ENCODE measurements at regions not wholly inside any gene's neighbourhood (a gene's known extent, or its start where the extent isn't known, plus 50 kb on each side); places are given as distances from the start of the nearest gene placed in this dataset.

- Mint-ChIP-seq H3K27ac (no peak overlapping the region), H3K9me3 (no peaks in the 10 kb centered on the region), H3K27me3 (ENCODE audit: low read depth, poor library complexity) (no peaks in the 10 kb centered on the region), H3K4me1 (peaks cover 31% of the 10 kb centered on the region), H3K4me3 (no peak overlapping the region), H3K36me3 (ENCODE audit: low read depth) (no peaks in the 10 kb centered on the region)
- no peak for DNase-seq
- no peak for TF ChIP-seq CTCF (IDR thresholded peaks at IDR 0.05)
Measured at GRCh38 chr10:51000164-51000563, 74.1 kb upstream of the PRKG1 start.

- Mint-ChIP-seq H3K27me3 (ENCODE audit: low read depth, poor library complexity) (no peaks in the 10 kb centered on the region), H3K36me3 (ENCODE audit: low read depth) (no peaks in the 10 kb centered on the region), H3K9me3 (no peaks in the 10 kb centered on the region), H3K27ac (no peak overlapping the region), H3K4me1 (peaks cover 39% of the 10 kb centered on the region), H3K4me3 (no peak overlapping the region)
- no peak for DNase-seq
- no peak for TF ChIP-seq CTCF (IDR thresholded peaks at IDR 0.05)
Measured at GRCh38 chr10:51000976-51001375, 73.3 kb upstream of the PRKG1 start.

GRCh38 chr10:51001587-51001986 lies 72.7 kb upstream of the PRKG1 start:
- H3K36me3 Mint-ChIP-seq (ENCODE audit: low read depth) = no peaks in the 10 kb centered on the region
- TF ChIP-seq CTCF (IDR thresholded peaks at IDR 0.05) = peak; percentile 61
- no peak overlapping the region for H3K27ac Mint-ChIP-seq
- DNase-seq = no peak
- peaks cover 39% of the 10 kb centered on the region for H3K4me1 Mint-ChIP-seq
- H3K9me3 Mint-ChIP-seq = no peaks in the 10 kb centered on the region
- no peak overlapping the region for H3K4me3 Mint-ChIP-seq
- H3K27me3 Mint-ChIP-seq (ENCODE audit: low read depth, poor library complexity) = no peaks in the 10 kb centered on the region

GRCh38 chr10:51002469-51002868 lies 71.8 kb upstream of the PRKG1 start:
- DNase-seq = no peak
- no peak for TF ChIP-seq CTCF (IDR thresholded peaks at IDR 0.05)
- no peaks in the 10 kb centered on the region for H3K27me3 Mint-ChIP-seq (ENCODE audit: low read depth, poor library complexity)
- H3K36me3 Mint-ChIP-seq (ENCODE audit: low read depth) = no peaks in the 10 kb centered on the region
- H3K4me1 Mint-ChIP-seq = peaks cover 39% of the 10 kb centered on the region
- no peak overlapping the region for H3K27ac Mint-ChIP-seq
- no peaks in the 10 kb centered on the region for H3K9me3 Mint-ChIP-seq
- H3K4me3 Mint-ChIP-seq = peak overlapping the region; percentile 6

- no peak for DNase-seq
- no peak overlapping the region for H3K4me3 Mint-ChIP-seq
- H3K27ac Mint-ChIP-seq = no peak overlapping the region
- H3K27me3 Mint-ChIP-seq (ENCODE audit: low read depth, poor library complexity) = no peaks in the 10 kb centered on the region
- H3K9me3 Mint-ChIP-seq = no peaks in the 10 kb centered on the region
- H3K4me1 Mint-ChIP-seq = peaks cover 39% of the 10 kb centered on the region
- no peaks in the 10 kb centered on the region for H3K36me3 Mint-ChIP-seq (ENCODE audit: low read depth)
- TF ChIP-seq CTCF (IDR thresholded peaks at IDR 0.05) = no peak
Measured at GRCh38 chr10:51004776-51005175, 69.5 kb upstream of the PRKG1 start.

- H3K27me3 Mint-ChIP-seq (ENCODE audit: low read depth, poor library complexity) = no peaks in the 10 kb centered on the region
- no peak for DNase-seq
- H3K4me3 Mint-ChIP-seq = no peak overlapping the region
- no peaks in the 10 kb centered on the region for H3K36me3 Mint-ChIP-seq (ENCODE audit: low read depth)
- peak overlapping the region; percentile 33 for H3K27ac Mint-ChIP-seq
- no peak for TF ChIP-seq CTCF (IDR thresholded peaks at IDR 0.05)
- H3K9me3 Mint-ChIP-seq = no peaks in the 10 kb centered on the region
- peaks cover 37% of the 10 kb centered on the region for H3K4me1 Mint-ChIP-seq
Measured at GRCh38 chr10:51005551-51005950, 68.7 kb upstream of the PRKG1 start.

Measured in nephron progenitor cell (in vitro differentiated cells).